Right kidney (tissue), 1 donor: ENCODE measurements at regions not wholly inside any gene's neighbourhood (a gene's known extent, or its start where the extent isn't known, plus 50 kb on each side); places are given as distances from the start of the nearest gene placed in this dataset.

Source experiments
- DNase-seq: peaks from one replicate; pipeline ENCODE4 v3.0.0-alpha.2; 2016

- no peak for DNase-seq
These were observed 82.9 kb downstream of the HES1 start for GRCh38 chr3:194218646-194219453.

GRCh38 chr3:194219826-194220410 is 84.0 kb downstream of the HES1 start:
- DNase-seq, result no peak

DNA sequence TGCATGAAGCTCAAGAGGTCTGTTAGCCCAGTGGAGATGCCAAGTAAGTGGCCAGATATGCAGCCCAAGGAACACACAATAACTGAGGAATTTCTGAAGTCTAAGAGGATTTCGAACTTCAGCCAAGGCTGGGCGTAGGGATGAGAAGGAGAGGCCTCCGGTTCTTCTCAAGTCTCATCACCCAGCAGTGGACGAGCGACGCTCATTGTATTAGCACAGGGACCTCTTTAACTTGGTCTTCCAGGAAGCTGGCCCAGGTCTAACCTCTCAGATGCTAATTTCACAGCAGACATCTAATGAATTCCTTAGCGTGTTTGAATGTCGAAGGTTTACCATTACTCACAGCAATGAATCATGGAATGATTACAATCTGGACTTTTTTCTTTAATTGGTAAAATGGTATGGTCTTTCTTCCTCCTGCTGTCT is 85.0 kb downstream of the HES1 start:
- no peak for DNase-seq

DNA sequence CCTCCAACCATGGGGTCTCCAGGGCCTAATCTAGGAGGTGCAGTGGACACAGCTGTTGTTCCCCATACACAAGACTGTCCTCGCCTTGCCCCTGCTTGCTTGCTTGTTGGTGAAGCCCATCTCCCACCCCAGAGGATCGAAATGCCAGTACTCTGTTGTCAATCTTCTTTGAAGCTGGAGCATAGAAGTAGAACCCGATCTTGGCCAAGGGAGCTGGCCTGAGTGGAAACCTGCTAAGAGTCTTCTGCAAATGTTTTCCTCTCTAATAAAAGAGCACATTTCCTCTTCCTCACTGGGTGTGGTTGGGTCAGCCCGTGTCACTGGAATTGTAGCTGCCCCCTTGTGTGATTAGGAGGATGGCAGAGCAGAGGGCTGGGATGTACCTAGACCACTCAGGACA is 85.4 kb downstream of the HES1 start:
- DNase-seq, result no peak

DNA sequence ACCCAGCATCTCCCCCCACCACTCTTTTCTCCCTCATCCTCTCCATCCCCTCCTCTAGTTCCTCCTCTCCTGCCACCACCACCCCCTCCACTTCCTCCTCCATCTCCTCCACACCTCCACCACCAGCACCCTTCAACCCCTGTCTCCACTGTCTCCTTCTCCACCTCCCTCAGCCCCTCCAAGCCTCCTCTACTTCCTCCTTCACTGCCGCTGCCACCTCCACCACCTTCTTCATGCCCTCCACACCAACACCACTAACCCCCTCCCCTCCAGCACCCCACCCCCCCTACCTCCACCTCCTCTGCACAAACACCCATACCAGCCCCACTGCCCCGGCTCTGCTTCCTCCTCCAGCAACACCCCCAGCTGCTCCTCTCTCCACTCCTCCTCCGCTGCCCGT is 88.0 kb downstream of the HES1 start:
- DNase-seq, result no peak

DNA sequence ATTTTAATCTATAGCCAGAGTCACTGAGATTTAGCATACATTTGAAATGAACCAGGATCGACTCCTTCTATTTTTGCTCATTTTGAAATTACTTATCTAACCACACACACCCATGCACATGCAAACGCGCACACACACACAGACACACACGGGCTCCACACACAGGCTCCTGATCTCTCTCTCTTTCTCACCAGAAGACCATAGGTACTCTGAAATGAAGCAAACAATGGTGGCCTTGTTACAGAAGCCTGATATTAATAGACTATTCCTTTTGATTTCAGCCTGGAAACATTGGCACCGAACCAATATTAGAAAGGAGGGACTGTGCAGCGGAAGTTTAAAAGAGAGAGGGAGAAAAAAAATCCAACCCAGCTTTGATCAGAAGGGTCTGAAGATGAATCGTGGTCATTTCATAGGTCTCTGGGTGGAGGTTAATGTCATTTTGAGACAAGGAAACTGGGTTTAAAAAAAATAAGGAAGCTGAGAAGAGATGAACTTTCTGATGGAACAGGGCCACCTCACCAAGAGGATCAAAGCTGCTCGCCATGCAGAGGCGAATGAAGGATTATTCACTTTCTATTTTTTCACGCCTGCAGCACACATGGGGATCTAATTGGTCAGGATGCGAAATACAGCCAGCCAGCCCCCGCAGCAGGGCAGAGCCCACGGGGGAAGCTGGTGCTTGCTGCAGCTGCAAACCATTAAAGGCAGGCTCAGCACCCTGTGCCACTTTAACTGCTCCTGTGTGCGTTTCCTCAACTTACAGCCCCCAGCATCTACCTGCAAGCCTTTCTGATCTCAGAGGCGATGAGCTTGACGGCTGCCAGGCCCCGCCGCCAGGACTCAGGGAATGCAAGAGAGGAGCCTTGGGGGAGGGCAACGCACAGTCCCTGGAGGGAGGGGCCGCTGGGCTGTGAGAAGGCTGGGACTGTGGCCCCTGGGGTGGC is 88.8 kb downstream of the HES1 start:
- peak; percentile 51 for DNase-seq

DNA sequence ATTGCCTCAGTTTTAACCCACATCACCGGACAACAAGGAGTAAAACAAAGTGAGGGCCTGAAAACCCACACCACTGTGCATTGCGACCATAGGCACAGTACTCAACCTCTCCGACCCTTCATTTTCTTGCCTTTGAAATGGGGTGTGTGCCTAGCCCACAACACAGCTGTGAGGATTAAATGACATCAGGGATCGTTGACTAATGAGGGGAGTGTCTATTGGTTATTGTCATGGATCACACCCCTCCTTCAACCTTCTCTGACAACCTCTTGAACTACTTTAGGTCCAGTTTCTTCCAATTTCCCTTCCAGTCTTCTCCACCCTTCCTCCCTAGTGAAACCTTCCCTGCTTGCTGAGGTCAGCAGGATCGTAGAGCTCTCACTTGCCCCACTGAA is 89.5 kb downstream of the HES1 start:
- DNase-seq, result no peak

- no peak for DNase-seq
These were observed 90.2 kb downstream of the HES1 start for GRCh38 chr3:194225988-194226663.

- DNase-seq, result no peak
These were observed 96.2 kb downstream of the HES1 start for GRCh38 chr3:194231929-194232832.

GRCh38 chr3:194233150-194233549 is 97.2 kb downstream of the HES1 start:
- no peak for DNase-seq

DNA sequence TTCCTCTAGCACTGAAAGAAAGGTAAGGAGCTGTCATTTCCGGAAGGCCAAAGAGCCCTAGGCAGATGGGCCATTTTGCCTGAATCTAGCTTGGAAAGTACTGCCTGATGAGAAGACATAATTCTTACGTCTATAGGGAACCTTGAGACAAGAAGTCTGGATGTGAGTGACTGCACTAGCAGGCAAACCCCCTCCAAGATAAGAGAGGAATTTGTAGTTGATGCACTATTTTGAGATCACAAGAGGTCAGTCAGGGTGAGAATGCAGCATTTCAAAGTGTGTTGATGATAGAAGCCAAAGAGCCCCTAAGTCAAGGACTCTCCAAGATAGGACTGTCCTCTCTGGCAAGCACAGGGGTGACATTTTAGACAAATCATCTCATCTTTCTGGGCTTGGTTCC is 99.2 kb downstream of the HES1 start:
- DNase-seq, result no peak

- no peak for DNase-seq
These were observed 101.2 kb downstream of the HES1 start for GRCh38 chr3:194237110-194237509.

GRCh38 chr3:194240766-194241165 is 104.8 kb downstream of the HES1 start:
- DNase-seq, result no peak

GRCh38 chr3:194243172-194243837 is 107.4 kb downstream of the HES1 start:
- no peak for DNase-seq

GRCh38 chr3:194244167-194244566 is 107.0 kb downstream of the CPN2 start:
- DNase-seq, result no peak

DNA sequence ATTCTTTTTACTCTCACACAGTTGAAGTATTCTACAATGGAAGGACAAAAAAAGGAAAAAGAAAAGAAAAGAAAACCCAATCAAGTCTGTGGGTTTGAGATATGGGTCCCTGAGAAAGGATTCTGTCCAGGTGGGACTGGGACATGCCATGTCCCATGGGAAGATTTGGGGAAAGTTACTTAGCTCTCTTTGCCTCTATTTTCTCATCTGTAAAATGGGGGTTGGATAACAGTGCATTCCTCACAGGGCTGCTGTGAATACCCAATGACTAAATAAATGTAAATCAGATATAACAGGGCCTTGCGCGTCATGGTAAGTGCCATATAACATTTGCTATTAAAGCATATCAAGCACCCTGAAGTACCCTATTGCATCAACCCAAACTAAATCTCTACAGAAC is 105.7 kb downstream of the CPN2 start:
- no peak for DNase-seq

GRCh38 chr3:194245975-194246561 is 105.1 kb downstream of the CPN2 start:
- no peak for DNase-seq

GRCh38 chr3:194246709-194247349 is 104.3 kb downstream of the CPN2 start:
- no peak for DNase-seq

GRCh38 chr3:194247350-194247740 is 103.8 kb downstream of the CPN2 start:
- DNase-seq, result no peak
